ENCODE measurements at regions not wholly inside any gene's neighbourhood (a gene's known extent, or its start where the extent isn't known, plus 50 kb on each side); places are given as distances from the start of the nearest gene placed in this dataset.

GRCh38 chr1:201695607-201696006 lies 133.3 kb upstream of the IPO9 start:
- peak overlapping the region in 3 of 4 donors; percentile 4 to 50 (median 40) for H3K27ac ChIP-seq
- no peaks in the 10 kb centered on the region for H3K36me3 ChIP-seq
- H3K4me1 ChIP-seq, result peaks cover 27 to 39% of the 10 kb centered on the region in 2 donors
- H3K27me3 ChIP-seq, result no peaks in the 10 kb centered on the region
- no peaks in the 10 kb centered on the region for H3K9me3 ChIP-seq
- no peak overlapping the region for H3K4me3 ChIP-seq
- in situ Hi-C loops (cut with MboI; ENCODE audit: low sequenced_read_pairs in 4 of 4) (no loop called here), intact Hi-C loops (cut with DNase I; ENCODE audit: low total_unique reads) (loop anchor here (5.0 kb wide), 1 partner anchor 48 kb away; no protein-coding TSS in a partner anchor)
- ATAC-seq (no peak), DNase-seq (no peak)
- no peak for TF ChIP-seq POLR2A (IDR thresholded peaks at IDR 0.05)
- TF ChIP-seq, protein P1, sequence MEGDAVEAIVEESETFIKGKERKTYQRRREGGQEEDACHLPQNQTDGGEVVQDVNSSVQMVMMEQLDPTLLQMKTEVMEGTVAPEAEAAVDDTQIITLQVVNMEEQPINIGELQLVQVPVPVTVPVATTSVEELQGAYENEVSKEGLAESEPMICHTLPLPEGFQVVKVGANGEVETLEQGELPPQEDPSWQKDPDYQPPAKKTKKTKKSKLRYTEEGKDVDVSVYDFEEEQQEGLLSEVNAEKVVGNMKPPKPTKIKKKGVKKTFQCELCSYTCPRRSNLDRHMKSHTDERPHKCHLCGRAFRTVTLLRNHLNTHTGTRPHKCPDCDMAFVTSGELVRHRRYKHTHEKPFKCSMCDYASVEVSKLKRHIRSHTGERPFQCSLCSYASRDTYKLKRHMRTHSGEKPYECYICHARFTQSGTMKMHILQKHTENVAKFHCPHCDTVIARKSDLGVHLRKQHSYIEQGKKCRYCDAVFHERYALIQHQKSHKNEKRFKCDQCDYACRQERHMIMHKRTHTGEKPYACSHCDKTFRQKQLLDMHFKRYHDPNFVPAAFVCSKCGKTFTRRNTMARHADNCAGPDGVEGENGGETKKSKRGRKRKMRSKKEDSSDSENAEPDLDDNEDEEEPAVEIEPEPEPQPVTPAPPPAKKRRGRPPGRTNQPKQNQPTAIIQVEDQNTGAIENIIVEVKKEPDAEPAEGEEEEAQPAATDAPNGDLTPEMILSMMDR (IDR thresholded peaks at IDR 0.05 in 4 of 5, conservative IDR thresholded peaks at IDR 0.05 in 1 of 5), result no peak

GRCh38 chr1:201696217-201696761 lies 132.7 kb upstream of the IPO9 start:
- in situ Hi-C loops (cut with MboI; ENCODE audit: low sequenced_read_pairs in 4 of 4), result no loop called here
- peak; percentile 97 to 98 for ATAC-seq

DNA sequence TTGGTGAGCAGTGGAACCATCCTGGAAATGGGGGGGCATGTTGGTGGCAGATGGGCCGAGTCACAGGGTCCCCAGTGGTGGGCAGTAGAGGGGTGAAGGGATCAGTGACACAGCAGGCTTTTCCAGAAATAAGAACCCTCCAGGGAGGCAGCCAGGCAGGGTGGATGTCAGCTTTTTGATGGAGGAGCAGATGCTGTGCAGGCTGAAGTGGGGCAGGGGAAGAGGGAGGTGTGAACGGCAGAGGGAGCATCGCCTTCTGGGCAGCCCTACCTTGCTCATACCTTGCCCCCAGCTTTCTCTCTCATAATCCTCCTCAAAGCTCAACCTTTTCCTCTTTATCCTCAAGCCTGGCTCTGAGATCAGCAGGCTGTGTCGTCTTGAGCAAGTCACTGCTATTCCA lies 131.8 kb upstream of the IPO9 start:
- Histone ChIP-seq H3K27me3 (no peaks in the 10 kb centered on the region), H3K9me3 (no peaks in the 10 kb centered on the region), H3K4me3 (no peak overlapping the region), H3K27ac (no peak overlapping the region), H3K4me1 (peaks cover 27 to 41% of the 10 kb centered on the region in 2 donors), H3K36me3 (no peaks in the 10 kb centered on the region)
- DNase-seq (no peak), ATAC-seq (no peak)
- intact Hi-C loops (cut with DNase I; ENCODE audit: low total_unique reads), result loop anchor here (5.0 kb wide), 1 partner anchor 50 kb away; no protein-coding TSS in a partner anchor
- TF ChIP-seq, protein P1 (IDR thresholded peaks at IDR 0.05 in 4 of 5, conservative IDR thresholded peaks at IDR 0.05 in 1 of 5), result no peak
- TF ChIP-seq POLR2A (IDR thresholded peaks at IDR 0.05), result no peak
- in situ Hi-C loops (cut with MboI; ENCODE audit: low sequenced_read_pairs in 4 of 4), result no loop called here

More at GRCh38 chr1:201696217-201696761, 132.7 kb upstream of the IPO9 start:
- intact Hi-C loops (cut with DNase I; ENCODE audit: low total_unique reads), result loop anchor here (5.0 kb wide), 1 partner anchor 49 kb away; no protein-coding TSS in a partner anchor
- DNase-seq, result peak; percentile 94 to 96
- no peak for TF ChIP-seq POLR2A (IDR thresholded peaks at IDR 0.05)
- TF ChIP-seq, protein P1 (IDR thresholded peaks at IDR 0.05 in 4 of 5, conservative IDR thresholded peaks at IDR 0.05 in 1 of 5), result no peak
- Histone ChIP-seq H3K4me1 (peaks cover 27 to 39% of the 10 kb centered on the region in 2 donors), H3K36me3 (no peaks in the 10 kb centered on the region), H3K4me3 (no peak overlapping the region), H3K27ac (peak overlapping the region; percentile 4 to 50 (median 34)), H3K27me3 (no peaks in the 10 kb centered on the region), H3K9me3 (no peaks in the 10 kb centered on the region)

DNA sequence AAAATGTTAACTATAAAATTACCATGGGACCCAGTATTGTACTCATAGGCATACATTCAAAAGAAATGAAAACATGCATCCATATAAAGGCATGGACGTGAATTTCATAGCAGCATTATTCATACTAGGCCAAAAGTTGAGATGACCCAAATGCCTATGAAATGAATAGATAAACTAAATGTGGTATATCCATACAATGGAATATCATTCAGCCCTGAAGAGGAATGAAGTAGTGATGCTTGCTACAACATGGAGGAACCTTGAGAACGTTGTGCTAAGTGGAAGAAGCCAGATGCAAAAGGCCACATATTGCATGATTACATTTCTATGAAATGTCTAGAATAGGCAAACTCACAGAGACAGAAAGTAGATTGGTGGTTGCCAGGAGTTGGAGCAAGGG lies 127.1 kb upstream of the IPO9 start:
- intact Hi-C loops (cut with DNase I; ENCODE audit: low total_unique reads) (no loop called here), in situ Hi-C loops (cut with MboI; ENCODE audit: low sequenced_read_pairs in 4 of 4) (loop anchor here in 1 of 4 donors (5.0 kb wide), 1 partner anchor 140 kb away; no protein-coding TSS in a partner anchor)
- no peaks in the 10 kb centered on the region for H3K9me3 ChIP-seq
- no peaks in the 10 kb centered on the region for H3K36me3 ChIP-seq
- peaks cover 25 to 31% of the 10 kb centered on the region in 2 donors for H3K4me1 ChIP-seq
- H3K27me3 ChIP-seq, result no peaks in the 10 kb centered on the region
- no peak overlapping the region for H3K4me3 ChIP-seq
- no peak for ATAC-seq
- DNase-seq, result no peak
- TF ChIP-seq, protein P1 (IDR thresholded peaks at IDR 0.05 in 4 of 5, conservative IDR thresholded peaks at IDR 0.05 in 1 of 5), result no peak
- TF ChIP-seq POLR2A (IDR thresholded peaks at IDR 0.05), result no peak
- H3K27ac ChIP-seq, result no peak overlapping the region
